Liver (tissue), 7 donors: ENCODE measurements at regions not wholly inside any gene's neighbourhood (a gene's known extent, or its start where the extent isn't known, plus 50 kb on each side); places are given as distances from the start of the nearest gene placed in this dataset.

Source experiments
- DNase-seq: peaks from one replicate; pipeline ENCODE4 v3.0.0-alpha.2; 2017; ENCODE audit warnings: low spot score
- H3K27ac ChIP-seq, 2 donors: one replicate each; pipeline ENCODE4 v1.7.0; 2013; ENCODE audit warnings: inconsistent platforms in 2 of 2, low read length in 2 of 2, control low read depth in 1 of 2, low read depth in 1 of 2, mild to moderate bottlenecking in 1 of 2
- H3K27me3 ChIP-seq, 4 donors: one replicate each; pipeline versions ENCODE4 v1.6.1 to v1.7.0; 2013; ENCODE audit warnings: low read length in 3 of 4, inconsistent platforms in 1 of 4, mild to moderate bottlenecking in 1 of 4, moderate library complexity in 1 of 4; ENCODE audit not compliant: control insufficient read depth in 4 of 4, insufficient read depth in 4 of 4
- H3K36me3 ChIP-seq, 4 donors: one replicate each; pipeline versions ENCODE4 v1.6.1 to v1.7.0; 2013; ENCODE audit warnings: low read length in 3 of 4, mild to moderate bottlenecking in 3 of 4, low read depth in 1 of 4, moderate library complexity in 1 of 4; ENCODE audit not compliant: control insufficient read depth in 4 of 4, insufficient read depth in 3 of 4
- H3K4me1 ChIP-seq, 4 donors: one replicate each; pipeline versions ENCODE4 v1.6.1 to v1.7.0; 2013; ENCODE audit warnings: low read length in 3 of 4, mild to moderate bottlenecking in 3 of 4, moderate library complexity in 1 of 4; ENCODE audit not compliant: control insufficient read depth in 4 of 4, insufficient read depth in 4 of 4
- H3K4me3 ChIP-seq, 3 donors: one replicate each; pipeline versions ENCODE4 v1.6.1 to v1.7.0; 2013; ENCODE audit warnings: low read length in 3 of 3, control low read depth in 1 of 3, low read depth in 1 of 3, mild to moderate bottlenecking in 1 of 3
- H3K9ac ChIP-seq, 2 donors: one replicate each; pipeline ENCODE4 v1.7.0; 2013; ENCODE audit warnings: low read length in 2 of 2, mild to moderate bottlenecking in 2 of 2, moderate library complexity in 2 of 2, control low read depth in 1 of 2, low read depth in 1 of 2
- H3K9me3 ChIP-seq, 4 donors: one replicate each; pipeline versions ENCODE4 v1.6.1 to v1.7.0; 2013; ENCODE audit warnings: low read length in 3 of 4; ENCODE audit not compliant: control insufficient read depth in 4 of 4
- ATF3 ChIP-seq: IDR thresholded peaks from 2 replicates; pipeline ENCODE4 v1.6.1; 2016; ENCODE audit warnings: antibody characterized with exemption
- CTCF ChIP-seq: fragments of 150-350 bp; IDR thresholded peaks from 2 replicates; pipeline ENCODE4 v1.5.1; 2017; ENCODE audit warnings: improper control_type of control experiment, low read depth, low read length; ENCODE audit not compliant: missing input control
- EGR1 ChIP-seq, 2 donors: IDR thresholded peaks; 2 replicates each; pipeline ENCODE4 v1.6.1; 2016 to 2018; ENCODE audit warnings: antibody characterized with exemption in 2 of 2, low read depth in 2 of 2
- FOXA1 ChIP-seq: IDR thresholded peaks from 2 replicates; pipeline ENCODE4 v1.6.1; 2016; ENCODE audit warnings: antibody characterized with exemption
- FOXA2 ChIP-seq: IDR thresholded peaks from 2 replicates; pipeline ENCODE4 v1.6.1; 2016; ENCODE audit warnings: antibody characterized with exemption
- GABPA ChIP-seq, 2 donors: IDR thresholded peaks in 1 of 2; conservative IDR thresholded peaks in 1 of 2; 2 replicates each; pipeline ENCODE4 v1.6.1; 2016; ENCODE audit warnings: antibody characterized with exemption in 2 of 2, mild to moderate bottlenecking in 1 of 2, moderate library complexity in 1 of 2
- HNF4A ChIP-seq, 2 donors: conservative IDR thresholded peaks; 2 replicates each; pipeline ENCODE4 v1.6.1; 2016; ENCODE audit warnings: antibody characterized with exemption in 2 of 2, mild to moderate bottlenecking in 2 of 2
- HNF4G ChIP-seq: IDR thresholded peaks from 2 replicates; pipeline ENCODE4 v1.6.1; 2016; ENCODE audit warnings: antibody characterized with exemption
- JUND ChIP-seq, 2 donors: IDR thresholded peaks; 2 replicates each; pipeline ENCODE4 v1.6.1; 2016; ENCODE audit warnings: antibody characterized with exemption in 2 of 2
- MAX ChIP-seq: IDR thresholded peaks from 2 replicates; pipeline ENCODE4 v1.6.1; 2016; ENCODE audit warnings: antibody characterized with exemption
- NR2F2 ChIP-seq: IDR thresholded peaks from 2 replicates; pipeline ENCODE4 v1.6.1; 2016; ENCODE audit warnings: antibody characterized with exemption
- RAD21 ChIP-seq, 2 donors: IDR thresholded peaks; 2 replicates each; pipeline ENCODE4 v1.6.1; 2016; ENCODE audit warnings: antibody characterized with exemption in 2 of 2, mild to moderate bottlenecking in 2 of 2
- RXRA ChIP-seq, 2 donors: IDR thresholded peaks; 2 replicates each; pipeline ENCODE4 v1.6.1; 2017 to 2018; ENCODE audit warnings: antibody characterized with exemption in 2 of 2, mild to moderate bottlenecking in 1 of 2
- SP1 ChIP-seq: IDR thresholded peaks from 2 replicates; pipeline ENCODE4 v1.6.1; 2018; ENCODE audit warnings: antibody characterized with exemption, mild to moderate bottlenecking
- TAF1 ChIP-seq: conservative IDR thresholded peaks from 2 replicates; pipeline ENCODE4 v1.6.1; 2016; ENCODE audit warnings: antibody characterized with exemption, mild to moderate bottlenecking
- YY1 ChIP-seq: IDR thresholded peaks from 2 replicates; pipeline ENCODE4 v1.6.1; 2016; ENCODE audit warnings: antibody characterized with exemption, mild to moderate bottlenecking
- TF ChIP-seq, protein P1 (sequence below): IDR thresholded peaks from 2 replicates; pipeline ENCODE4 v1.6.1; 2016; ENCODE audit warnings: antibody characterized with exemption, mild to moderate bottlenecking
- TF ChIP-seq, protein P2 (sequence below): IDR thresholded peaks from 2 replicates; pipeline ENCODE4 v1.6.1; 2016; ENCODE audit warnings: antibody characterized with exemption
- donor health status: healthy.
- donor health status: healthy.
- donor health status: healthy.
- donor health status: healthy.

DNA sequence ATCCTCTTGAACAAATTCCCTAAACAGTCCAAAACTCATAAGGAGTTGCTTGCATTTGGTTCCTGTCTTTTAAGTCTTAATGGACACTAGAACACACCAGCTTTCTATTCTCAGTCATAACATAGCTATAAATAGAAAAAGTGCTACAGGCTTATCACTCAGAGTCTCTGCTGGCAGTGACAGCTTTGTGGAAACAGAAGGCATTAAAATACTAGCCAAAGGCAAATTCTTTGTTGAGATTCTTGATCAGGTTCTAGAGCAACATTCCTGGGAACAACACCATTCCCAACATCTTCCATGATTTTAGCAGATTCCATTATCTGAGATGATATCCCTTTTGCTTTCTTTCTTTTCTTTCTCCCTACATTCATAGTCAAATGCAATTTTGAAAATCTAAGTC, 207.7 kb upstream of the PLEKHG7 start (continued):
- TF ChIP-seq, protein P1, sequence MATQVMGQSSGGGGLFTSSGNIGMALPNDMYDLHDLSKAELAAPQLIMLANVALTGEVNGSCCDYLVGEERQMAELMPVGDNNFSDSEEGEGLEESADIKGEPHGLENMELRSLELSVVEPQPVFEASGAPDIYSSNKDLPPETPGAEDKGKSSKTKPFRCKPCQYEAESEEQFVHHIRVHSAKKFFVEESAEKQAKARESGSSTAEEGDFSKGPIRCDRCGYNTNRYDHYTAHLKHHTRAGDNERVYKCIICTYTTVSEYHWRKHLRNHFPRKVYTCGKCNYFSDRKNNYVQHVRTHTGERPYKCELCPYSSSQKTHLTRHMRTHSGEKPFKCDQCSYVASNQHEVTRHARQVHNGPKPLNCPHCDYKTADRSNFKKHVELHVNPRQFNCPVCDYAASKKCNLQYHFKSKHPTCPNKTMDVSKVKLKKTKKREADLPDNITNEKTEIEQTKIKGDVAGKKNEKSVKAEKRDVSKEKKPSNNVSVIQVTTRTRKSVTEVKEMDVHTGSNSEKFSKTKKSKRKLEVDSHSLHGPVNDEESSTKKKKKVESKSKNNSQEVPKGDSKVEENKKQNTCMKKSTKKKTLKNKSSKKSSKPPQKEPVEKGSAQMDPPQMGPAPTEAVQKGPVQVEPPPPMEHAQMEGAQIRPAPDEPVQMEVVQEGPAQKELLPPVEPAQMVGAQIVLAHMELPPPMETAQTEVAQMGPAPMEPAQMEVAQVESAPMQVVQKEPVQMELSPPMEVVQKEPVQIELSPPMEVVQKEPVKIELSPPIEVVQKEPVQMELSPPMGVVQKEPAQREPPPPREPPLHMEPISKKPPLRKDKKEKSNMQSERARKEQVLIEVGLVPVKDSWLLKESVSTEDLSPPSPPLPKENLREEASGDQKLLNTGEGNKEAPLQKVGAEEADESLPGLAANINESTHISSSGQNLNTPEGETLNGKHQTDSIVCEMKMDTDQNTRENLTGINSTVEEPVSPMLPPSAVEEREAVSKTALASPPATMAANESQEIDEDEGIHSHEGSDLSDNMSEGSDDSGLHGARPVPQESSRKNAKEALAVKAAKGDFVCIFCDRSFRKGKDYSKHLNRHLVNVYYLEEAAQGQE = no peak
- TF ChIP-seq NR2F2 (no peak), YY1 (no peak), JUND (IDR thresholded peaks at IDR 0.05) (no peak), RAD21 (IDR thresholded peaks at IDR 0.05) (no peak), HNF4G (no peak), EGR1 (IDR thresholded peaks at IDR 0.05; ENCODE audit: low read depth in 2 of 2) (no peak), HNF4A (conservative IDR thresholded peaks at IDR 0.05) (no peak), ATF3 (no peak)

GRCh38 chr12:92493816-92494215, 209.0 kb upstream of the PLEKHG7 start:
- H3K9ac ChIP-seq = no peak overlapping the region
- H3K9me3 ChIP-seq = no peaks in the 10 kb centered on the region
- TF ChIP-seq MAX (no peak), NR2F2 (no peak), ATF3 (no peak), TAF1 (no peak), GABPA (IDR thresholded peaks at IDR 0.05 in 1 of 2, conservative IDR thresholded peaks at IDR 0.05 in 1 of 2) (no peak), JUND (IDR thresholded peaks at IDR 0.05) (no peak), EGR1 (IDR thresholded peaks at IDR 0.05; ENCODE audit: low read depth in 2 of 2) (no peak), HNF4G (no peak), RAD21 (IDR thresholded peaks at IDR 0.05) (no peak), YY1 (no peak), HNF4A (conservative IDR thresholded peaks at IDR 0.05) (no peak), FOXA2 (no peak), CTCF (no peak), SP1 (no peak), RXRA (IDR thresholded peaks at IDR 0.05) (no peak), FOXA1 (no peak)
- TF ChIP-seq, protein P1 = no peak
- TF ChIP-seq, protein P2, sequence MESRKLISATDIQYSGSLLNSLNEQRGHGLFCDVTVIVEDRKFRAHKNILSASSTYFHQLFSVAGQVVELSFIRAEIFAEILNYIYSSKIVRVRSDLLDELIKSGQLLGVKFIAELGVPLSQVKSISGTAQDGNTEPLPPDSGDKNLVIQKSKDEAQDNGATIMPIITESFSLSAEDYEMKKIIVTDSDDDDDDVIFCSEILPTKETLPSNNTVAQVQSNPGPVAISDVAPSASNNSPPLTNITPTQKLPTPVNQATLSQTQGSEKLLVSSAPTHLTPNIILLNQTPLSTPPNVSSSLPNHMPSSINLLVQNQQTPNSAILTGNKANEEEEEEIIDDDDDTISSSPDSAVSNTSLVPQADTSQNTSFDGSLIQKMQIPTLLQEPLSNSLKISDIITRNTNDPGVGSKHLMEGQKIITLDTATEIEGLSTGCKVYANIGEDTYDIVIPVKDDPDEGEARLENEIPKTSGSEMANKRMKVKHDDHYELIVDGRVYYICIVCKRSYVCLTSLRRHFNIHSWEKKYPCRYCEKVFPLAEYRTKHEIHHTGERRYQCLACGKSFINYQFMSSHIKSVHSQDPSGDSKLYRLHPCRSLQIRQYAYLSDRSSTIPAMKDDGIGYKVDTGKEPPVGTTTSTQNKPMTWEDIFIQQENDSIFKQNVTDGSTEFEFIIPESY = no peak
- no peak for DNase-seq
- no peaks in the 10 kb centered on the region for H3K36me3 ChIP-seq
- no peak overlapping the region for H3K4me3 ChIP-seq
- no peaks in the 10 kb centered on the region for H3K27me3 ChIP-seq
- no peak overlapping the region for H3K27ac ChIP-seq
- H3K4me1 ChIP-seq = peaks cover 0 to 7% (median 2%) of the 10 kb centered on the region in 4 donors
